Nephron progenitor cell (in vitro differentiated cells): ENCODE measurements at regions not wholly inside any gene's neighbourhood (a gene's known extent, or its start where the extent isn't known, plus 50 kb on each side); places are given as distances from the start of the nearest gene placed in this dataset.

ENCODE experiments used
- DNase-seq: peaks from one replicate; pipeline ENCODE4 v3.0.0; 2021
- H3K27ac Mint-ChIP-seq: 2 replicates; pipeline ENCODE4 v1.8.0; 2021; ENCODE audit warnings: mild to moderate bottlenecking, moderate library complexity, mixed read lengths
- H3K27me3 Mint-ChIP-seq: 2 replicates; pipeline ENCODE4 v1.8.0; 2021; ENCODE audit warnings: mild to moderate bottlenecking, low read depth, mixed read lengths; ENCODE audit not compliant: poor library complexity
- H3K36me3 Mint-ChIP-seq: 2 replicates; pipeline ENCODE4 v1.8.0; 2021; ENCODE audit warnings: low read depth, mixed read lengths
- H3K4me1 Mint-ChIP-seq: 2 replicates; pipeline ENCODE4 v1.8.0; 2021; ENCODE audit warnings: mixed read lengths
- H3K4me3 Mint-ChIP-seq: 2 replicates; pipeline ENCODE4 v1.8.0; 2021; ENCODE audit warnings: mild to moderate bottlenecking, moderate library complexity, mixed read lengths
- H3K9me3 Mint-ChIP-seq: 2 replicates; pipeline ENCODE4 v1.8.0; 2021; ENCODE audit warnings: mild to moderate bottlenecking, moderate library complexity, mixed read lengths
- CTCF ChIP-seq: fragments of 200-600 bp; sonication (generic); IDR thresholded peaks from 2 replicates; pipeline ENCODE4 v1.5.0; 2021; ENCODE audit warnings: antibody characterized with exemption

GRCh38 chr4:34269613-34270012 is 1974.7 kb downstream of the ARAP2 start:
- Mint-ChIP-seq H3K9me3 (no peaks in the 10 kb centered on the region), H3K4me1 (no peaks in the 10 kb centered on the region), H3K27ac (no peak overlapping the region), H3K4me3 (no peak overlapping the region), H3K36me3 (no peaks in the 10 kb centered on the region), H3K27me3 (no peaks in the 10 kb centered on the region)
- no peak for DNase-seq
- no peak for TF ChIP-seq CTCF

- Mint-ChIP-seq H3K9me3 (no peaks in the 10 kb centered on the region), H3K4me1 (no peaks in the 10 kb centered on the region), H3K36me3 (no peaks in the 10 kb centered on the region), H3K27ac (no peak overlapping the region), H3K27me3 (no peaks in the 10 kb centered on the region), H3K4me3 (no peak overlapping the region)
- TF ChIP-seq CTCF, result no peak
- no peak for DNase-seq
These were observed 1972.6 kb downstream of the ARAP2 start for GRCh38 chr4:34271479-34272355.

GRCh38 chr4:34279011-34279410 is 1965.3 kb downstream of the ARAP2 start:
- H3K36me3 Mint-ChIP-seq, result no peaks in the 10 kb centered on the region
- TF ChIP-seq CTCF, result no peak
- H3K27ac Mint-ChIP-seq, result no peak overlapping the region
- H3K9me3 Mint-ChIP-seq, result no peaks in the 10 kb centered on the region
- no peak overlapping the region for H3K4me3 Mint-ChIP-seq
- no peaks in the 10 kb centered on the region for H3K27me3 Mint-ChIP-seq
- no peaks in the 10 kb centered on the region for H3K4me1 Mint-ChIP-seq
- no peak for DNase-seq

GRCh38 chr4:34280131-34280530 is 1964.2 kb downstream of the ARAP2 start:
- Mint-ChIP-seq H3K9me3 (no peaks in the 10 kb centered on the region), H3K27me3 (no peaks in the 10 kb centered on the region), H3K4me3 (no peak overlapping the region), H3K36me3 (no peaks in the 10 kb centered on the region), H3K4me1 (no peaks in the 10 kb centered on the region), H3K27ac (no peak overlapping the region)
- TF ChIP-seq CTCF, result no peak
- DNase-seq, result no peak

GRCh38 chr4:34281826-34282225 is 1962.5 kb downstream of the ARAP2 start:
- no peak for TF ChIP-seq CTCF
- H3K27me3 Mint-ChIP-seq, result no peaks in the 10 kb centered on the region
- DNase-seq, result no peak
- no peak overlapping the region for H3K4me3 Mint-ChIP-seq
- H3K9me3 Mint-ChIP-seq, result no peaks in the 10 kb centered on the region
- H3K27ac Mint-ChIP-seq, result no peak overlapping the region
- H3K36me3 Mint-ChIP-seq, result no peaks in the 10 kb centered on the region
- no peaks in the 10 kb centered on the region for H3K4me1 Mint-ChIP-seq

GRCh38 chr4:34289489-34289888 is 1954.8 kb downstream of the ARAP2 start:
- H3K4me1 Mint-ChIP-seq, result no peaks in the 10 kb centered on the region
- H3K9me3 Mint-ChIP-seq, result no peaks in the 10 kb centered on the region
- no peak for TF ChIP-seq CTCF
- DNase-seq, result no peak
- H3K27me3 Mint-ChIP-seq, result no peaks in the 10 kb centered on the region
- no peaks in the 10 kb centered on the region for H3K36me3 Mint-ChIP-seq
- no peak overlapping the region for H3K27ac Mint-ChIP-seq
- H3K4me3 Mint-ChIP-seq, result no peak overlapping the region
